CD4-positive, alpha-beta memory T cell (primary cell): ENCODE measurements at regions not wholly inside any gene's neighbourhood (a gene's known extent, or its start where the extent isn't known, plus 50 kb on each side); places are given as distances from the start of the nearest gene placed in this dataset.
"Not testable (repeated sequence)": the region's sequence is repeated elsewhere in the genome, so short reads cannot be mapped to it uniquely, and the experiment has no call there.

Experiments
- CTCF ChIA-PET: fragments of 350-600 bp; sonication (Branson Sonifier 250); formaldehyde crosslinking; loops from one replicate; lab custom pipeline; 2021; ENCODE audit warnings: inconsistent platforms; ENCODE audit not compliant: partially characterized antibody; lab: Charles Lee
- POLR2A ChIA-PET: fragments of 350-600 bp; sonication (Branson Sonifier 250); formaldehyde crosslinking; loops from one replicate; lab custom pipeline; 2021; ENCODE audit not compliant: partially characterized antibody; lab: Charles Lee
- DNase-seq, 5 donors: peaks; one replicate each; pipeline versions ENCODE4 v3.0.0 to v3.0.0-alpha.2; 2020 to 2022; ENCODE audit warnings: mixed read lengths in 1 of 5
- H3K27ac ChIP-seq: one replicate; pipeline ENCODE4 v1.7.0; 2013; ENCODE audit warnings: low read depth, low read length
- H3K27me3 ChIP-seq: 2 replicates; pipeline ENCODE4 v1.7.0; 2013; ENCODE audit warnings: mild to moderate bottlenecking, low read length, moderate library complexity; ENCODE audit not compliant: insufficient read depth
- H3K36me3 ChIP-seq: 2 replicates; pipeline ENCODE4 v1.7.0; 2013; ENCODE audit warnings: mild to moderate bottlenecking, low read length, moderate library complexity; ENCODE audit not compliant: insufficient read depth
- H3K4me1 ChIP-seq: 2 replicates; pipeline ENCODE4 v1.7.0; 2013; ENCODE audit warnings: mild to moderate bottlenecking, low read length, moderate library complexity; ENCODE audit not compliant: insufficient read depth
- H3K4me3 ChIP-seq, 2 donors: one replicate each; pipeline ENCODE4 v1.7.0; 2013; ENCODE audit warnings: low read length in 2 of 2, mild to moderate bottlenecking in 1 of 2
- H3K9me3 ChIP-seq, 2 donors: one replicate each; pipeline ENCODE4 v1.7.0; 2013; ENCODE audit warnings: low read length in 2 of 2, control low read depth in 1 of 2; ENCODE audit not compliant: control insufficient read depth in 1 of 2
- H3K27ac Mint-ChIP-seq, 7 donors: one replicate each; pipeline ENCODE4 v1.8.0; 2020 to 2021; ENCODE audit warnings: mixed read lengths in 7 of 7, mild to moderate bottlenecking in 6 of 7, inconsistent platforms in 3 of 7, moderate library complexity in 3 of 7
- H3K27me3 Mint-ChIP-seq, 2 donors: one replicate each; pipeline ENCODE4 v1.8.0; 2020 to 2021; ENCODE audit warnings: mixed read lengths in 2 of 2
- H3K36me3 Mint-ChIP-seq, 2 donors: one replicate each; pipeline ENCODE4 v1.8.0; 2020 to 2021; ENCODE audit warnings: mixed read lengths in 2 of 2, inconsistent platforms in 1 of 2, mild to moderate bottlenecking in 1 of 2
- H3K4me1 Mint-ChIP-seq, 4 donors: one replicate each; pipeline ENCODE4 v1.8.0; 2020 to 2021; ENCODE audit warnings: mixed read lengths in 4 of 4, mild to moderate bottlenecking in 1 of 4
- H3K4me3 Mint-ChIP-seq, 8 donors: one replicate each; pipeline ENCODE4 v1.8.0; 2020 to 2021; ENCODE audit warnings: mixed read lengths in 8 of 8, mild to moderate bottlenecking in 7 of 8, moderate library complexity in 6 of 8, inconsistent platforms in 3 of 8
- H3K9me3 Mint-ChIP-seq, 8 donors: one replicate each; pipeline ENCODE4 v1.8.0; 2020 to 2021; ENCODE audit warnings: mixed read lengths in 8 of 8, mild to moderate bottlenecking in 5 of 8, inconsistent platforms in 3 of 8, moderate library complexity in 1 of 8
- intact Hi-C: fragments of 100-400 bp; cut with micrococcal nuclease; formaldehyde crosslinking; loops from one replicate; pipeline ENCODE4 v1.15.1; 2023

GRCh38 chr5:110879675-110880074 lies 140.9 kb downstream of the SLC25A46 start:
- Mint-ChIP-seq H3K36me3 (no peaks in the 10 kb centered on the region), H3K4me1 (no peaks in the 10 kb centered on the region), H3K4me3 (no peak overlapping the region), H3K27ac (no peak overlapping the region), H3K27me3 (no peaks in the 10 kb centered on the region), H3K9me3 (peaks cover 0 to 7% (median 0%) of the 10 kb centered on the region in 8 donors)
- intact Hi-C loops = no loop called here
- no peaks in the 10 kb centered on the region for H3K27me3 ChIP-seq
- H3K4me1 ChIP-seq = no peaks in the 10 kb centered on the region
- DNase-seq = no peak
- CTCF ChIA-PET = no interaction called here
- POLR2A ChIA-PET = no interaction called here
- no peaks in the 10 kb centered on the region for H3K9me3 ChIP-seq
- H3K36me3 ChIP-seq = no peaks in the 10 kb centered on the region
- no peak overlapping the region for H3K27ac ChIP-seq
- no peak overlapping the region for H3K4me3 ChIP-seq

GRCh38 chr5:110880413-110880812 lies 141.6 kb downstream of the SLC25A46 start:
- POLR2A ChIA-PET = no interaction called here
- Mint-ChIP-seq H3K9me3 (peaks cover 0 to 7% (median 0%) of the 10 kb centered on the region in 8 donors), H3K36me3 (no peaks in the 10 kb centered on the region), H3K4me3 (no peak overlapping the region), H3K4me1 (no peaks in the 10 kb centered on the region), H3K27ac (no peak overlapping the region), H3K27me3 (no peaks in the 10 kb centered on the region)
- no peaks in the 10 kb centered on the region for H3K27me3 ChIP-seq
- no peak overlapping the region for H3K27ac ChIP-seq
- CTCF ChIA-PET = no interaction called here
- no peaks in the 10 kb centered on the region for H3K36me3 ChIP-seq
- intact Hi-C loops = no loop called here
- no peaks in the 10 kb centered on the region for H3K4me1 ChIP-seq
- no peaks in the 10 kb centered on the region for H3K9me3 ChIP-seq
- no peak for DNase-seq
- no peak overlapping the region for H3K4me3 ChIP-seq

GRCh38 chr5:110884005-110884404 lies 145.2 kb downstream of the SLC25A46 start:
- no peak for DNase-seq
- Mint-ChIP-seq H3K9me3 (peaks cover 2 to 16% (median 8%) of the 10 kb centered on the region in 8 donors), H3K4me1 (no peaks in the 10 kb centered on the region), H3K27me3 (peaks cover 0 to 2% of the 10 kb centered on the region in 2 donors), H3K4me3 (no peak overlapping the region), H3K27ac (no peak overlapping the region), H3K36me3 (no peaks in the 10 kb centered on the region)
- Histone ChIP-seq H3K27me3 (no peaks in the 10 kb centered on the region), H3K36me3 (no peaks in the 10 kb centered on the region), H3K27ac (no peak overlapping the region), H3K9me3 (no peaks in the 10 kb centered on the region), H3K4me3 (no peak overlapping the region), H3K4me1 (no peaks in the 10 kb centered on the region)
- ChIA-PET POLR2A (no interaction called here), CTCF (no interaction called here)
- intact Hi-C loops = no loop called here

- H3K4me1 ChIP-seq, H3K4me3 ChIP-seq, H3K27me3 ChIP-seq, H3K36me3 Mint-ChIP-seq, H3K9me3 ChIP-seq, DNase-seq, POLR2A ChIA-PET, H3K27me3 Mint-ChIP-seq, H3K4me3 Mint-ChIP-seq, CTCF ChIA-PET, H3K36me3 ChIP-seq, H3K27ac Mint-ChIP-seq, H3K27ac ChIP-seq, H3K4me1 Mint-ChIP-seq, intact Hi-C loops: not testable (repeated sequence)
- peaks cover 2 to 35% (median 14%) of the 10 kb centered on the region in 8 donors for H3K9me3 Mint-ChIP-seq
These were observed 148.4 kb downstream of the SLC25A46 start for GRCh38 chr5:110887170-110887569.

GRCh38 chr5:110893854-110894483 lies 155.2 kb downstream of the SLC25A46 start:
- H3K36me3 Mint-ChIP-seq, POLR2A ChIA-PET, H3K36me3 ChIP-seq, intact Hi-C loops, H3K27ac Mint-ChIP-seq, H3K27ac ChIP-seq, H3K27me3 ChIP-seq, H3K4me1 Mint-ChIP-seq, H3K4me3 Mint-ChIP-seq, DNase-seq, H3K4me3 ChIP-seq, H3K9me3 ChIP-seq, H3K27me3 Mint-ChIP-seq, H3K4me1 ChIP-seq, CTCF ChIA-PET: not testable (repeated sequence)
- peaks cover 0 to 23% (median 8%) of the 10 kb centered on the region in 8 donors for H3K9me3 Mint-ChIP-seq

- ChIA-PET POLR2A (no interaction called here), CTCF (no interaction called here)
- Mint-ChIP-seq H3K27ac (no peak overlapping the region), H3K36me3 (no peaks in the 10 kb centered on the region), H3K4me1 (no peaks in the 10 kb centered on the region), H3K9me3 (peaks cover 0 to 17% (median 6%) of the 10 kb centered on the region in 8 donors), H3K27me3 (peaks cover 0 to 2% of the 10 kb centered on the region in 2 donors), H3K4me3 (no peak overlapping the region)
- no peak overlapping the region for H3K27ac ChIP-seq
- no peaks in the 10 kb centered on the region for H3K27me3 ChIP-seq
- no peaks in the 10 kb centered on the region for H3K36me3 ChIP-seq
- no peak overlapping the region for H3K4me3 ChIP-seq
- H3K4me1 ChIP-seq = no peaks in the 10 kb centered on the region
- intact Hi-C loops = no loop called here
- DNase-seq = no peak
- no peaks in the 10 kb centered on the region for H3K9me3 ChIP-seq
These were observed 156.0 kb downstream of the SLC25A46 start for GRCh38 chr5:110894805-110895204.

GRCh38 chr5:110896901-110897300 lies 158.1 kb downstream of the SLC25A46 start:
- Mint-ChIP-seq H3K4me1 (no peaks in the 10 kb centered on the region), H3K27ac (no peak overlapping the region), H3K4me3 (no peak overlapping the region)

More at GRCh38 chr5:110896901-110897300, 158.1 kb downstream of the SLC25A46 start:
- H3K9me3 Mint-ChIP-seq = peaks cover 0 to 3% (median 2%) of the 10 kb centered on the region in 8 donors
- no peaks in the 10 kb centered on the region for H3K36me3 ChIP-seq
- POLR2A ChIA-PET = no interaction called here
- no peaks in the 10 kb centered on the region for H3K4me1 ChIP-seq
- no peak for DNase-seq
- CTCF ChIA-PET = no interaction called here
- H3K4me3 ChIP-seq = no peak overlapping the region
- H3K9me3 ChIP-seq = no peaks in the 10 kb centered on the region
- H3K27ac ChIP-seq = no peak overlapping the region
- no peaks in the 10 kb centered on the region for H3K36me3 Mint-ChIP-seq
- intact Hi-C loops = no loop called here
- peaks cover 0 to 2% of the 10 kb centered on the region in 2 donors for H3K27me3 Mint-ChIP-seq
- no peaks in the 10 kb centered on the region for H3K27me3 ChIP-seq
